CD4-positive, alpha-beta T cell treated with Interleukin-4 for 4 hours (primary cell): ENCODE measurements at regions not wholly inside any gene's neighbourhood (a gene's known extent, or its start where the extent isn't known, plus 50 kb on each side); places are given as distances from the start of the nearest gene placed in this dataset.

Experiments used
- DNase-seq: peaks from one replicate; pipeline ENCODE4 v3.0.0-alpha.2; 2020

GRCh38 chr22:23376256-23376655 is 195.9 kb downstream of the BCR start:
- DNase-seq = no peak

- DNase-seq = no peak
Measured at GRCh38 chr22:23375031-23375827, 194.9 kb downstream of the BCR start.

GRCh38 chr22:23373601-23374000 is 193.3 kb downstream of the BCR start:
- DNase-seq = no peak

GRCh38 chr22:23370251-23370650 is 189.9 kb downstream of the BCR start:
- no peak for DNase-seq

GRCh38 chr22:23369054-23369685 is 188.9 kb downstream of the BCR start:
- no peak for DNase-seq
